RKO (cell line): ENCODE measurements at regions not wholly inside any gene's neighbourhood (a gene's known extent, or its start where the extent isn't known, plus 50 kb on each side); places are given as distances from the start of the nearest gene placed in this dataset.
"Not testable (repeated sequence)": the region's sequence is repeated elsewhere in the genome, so short reads cannot be mapped to it uniquely, and the experiment has no call there.

Experiments
- DNase-seq: peaks from one replicate; pipeline ENCODE4 v3.0.0-alpha.2; 2016; ENCODE audit warnings: low spot score

DNA sequence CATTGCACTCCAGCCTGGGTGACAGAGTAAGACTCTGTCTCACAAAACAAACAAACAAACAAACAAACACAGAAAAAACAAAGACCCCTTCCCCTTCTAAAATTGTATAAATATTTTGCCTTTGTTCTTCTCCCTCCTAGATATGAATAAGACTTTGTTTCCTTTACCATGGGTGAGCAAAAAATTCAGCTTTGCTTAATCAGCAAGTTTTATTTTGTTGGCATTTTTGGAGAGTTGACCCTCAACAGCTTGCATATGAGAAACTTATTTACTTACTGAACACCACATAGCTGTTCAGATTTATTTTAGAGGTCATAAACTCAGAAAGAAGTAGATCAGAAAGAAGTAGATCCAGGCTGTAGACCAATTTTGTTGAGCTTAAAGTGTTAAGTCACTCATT, 395.2 kb upstream of the TOM1L1 start:
- no peak for DNase-seq

DNA sequence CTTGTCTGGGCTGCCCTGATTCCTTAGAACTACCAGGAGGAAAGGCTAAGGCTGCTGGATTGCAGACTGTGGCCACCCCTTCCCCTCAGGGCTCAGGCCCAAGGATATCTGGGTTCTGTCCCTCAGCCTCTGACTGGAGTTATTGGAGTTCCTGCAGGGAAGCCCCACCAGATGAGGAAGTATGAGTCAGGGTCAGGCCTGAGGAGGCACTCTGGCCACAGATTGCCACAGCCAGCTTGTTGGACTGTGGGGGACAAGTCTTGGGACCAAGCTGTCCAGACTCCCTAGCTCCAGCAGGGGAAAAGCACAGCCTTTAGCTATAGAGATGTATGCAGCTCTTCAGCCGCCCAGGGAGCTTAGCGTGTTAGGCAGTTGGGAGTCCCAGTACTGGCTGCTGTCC, 381.9 kb upstream of the TOM1L1 start:
- DNase-seq = no peak

DNA sequence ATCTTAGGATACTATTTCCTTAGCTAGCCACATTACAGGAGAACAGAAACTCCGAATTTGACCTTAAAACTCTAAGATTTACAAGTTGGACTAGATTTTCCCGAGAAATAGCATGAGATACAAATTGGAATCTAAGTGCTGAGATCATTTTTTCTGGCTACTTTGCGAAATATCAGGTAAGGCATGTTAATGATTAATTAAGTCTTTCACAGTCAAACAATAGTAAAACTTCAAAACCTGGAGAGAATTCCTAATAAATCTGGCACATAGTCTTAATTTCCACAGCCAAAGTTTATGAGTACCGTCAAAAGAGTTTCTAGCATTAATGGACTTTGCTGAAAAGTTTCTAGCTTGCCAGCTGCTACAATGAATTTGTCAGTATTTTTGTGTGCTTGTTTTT, 379.5 kb upstream of the TOM1L1 start:
- no peak for DNase-seq

DNA sequence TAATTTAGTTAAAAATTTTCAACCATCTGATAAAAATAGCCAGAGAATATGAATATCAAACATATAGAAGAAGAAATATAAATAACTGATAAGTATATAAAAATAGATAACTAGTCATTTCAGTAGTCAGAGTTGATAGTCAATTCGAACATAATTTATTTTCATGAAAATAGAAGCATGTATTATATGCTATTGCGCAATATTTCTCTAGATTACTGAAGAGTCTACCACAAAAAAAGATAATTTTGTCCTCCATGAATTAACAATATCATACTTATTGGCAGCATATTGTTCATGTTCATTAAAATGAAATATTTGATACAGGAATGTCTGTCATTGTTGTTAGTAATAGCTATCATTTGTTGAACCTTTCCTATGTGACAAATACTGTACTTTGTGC, 376.2 kb upstream of the TOM1L1 start:
- DNase-seq = no peak

DNA sequence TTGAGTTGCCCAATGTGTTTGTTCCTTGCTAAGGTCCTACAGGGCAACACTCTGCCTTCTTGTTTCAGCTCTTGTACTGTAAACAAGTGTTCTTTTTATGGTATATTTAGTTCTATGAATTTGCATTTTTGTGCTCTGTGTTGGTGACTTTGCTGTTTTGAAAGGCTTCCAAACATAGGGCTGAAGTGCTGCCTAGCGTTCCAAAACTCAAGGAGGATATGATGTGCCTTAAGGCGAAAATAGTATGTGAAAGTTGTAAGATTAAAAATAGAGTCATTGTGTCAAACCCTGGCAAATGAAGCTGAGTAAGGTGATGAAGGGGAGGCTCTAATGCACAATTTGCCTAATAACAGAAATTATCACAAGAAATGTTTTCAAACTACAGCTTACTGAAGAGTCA, 372.7 kb upstream of the TOM1L1 start:
- no peak for DNase-seq

DNA sequence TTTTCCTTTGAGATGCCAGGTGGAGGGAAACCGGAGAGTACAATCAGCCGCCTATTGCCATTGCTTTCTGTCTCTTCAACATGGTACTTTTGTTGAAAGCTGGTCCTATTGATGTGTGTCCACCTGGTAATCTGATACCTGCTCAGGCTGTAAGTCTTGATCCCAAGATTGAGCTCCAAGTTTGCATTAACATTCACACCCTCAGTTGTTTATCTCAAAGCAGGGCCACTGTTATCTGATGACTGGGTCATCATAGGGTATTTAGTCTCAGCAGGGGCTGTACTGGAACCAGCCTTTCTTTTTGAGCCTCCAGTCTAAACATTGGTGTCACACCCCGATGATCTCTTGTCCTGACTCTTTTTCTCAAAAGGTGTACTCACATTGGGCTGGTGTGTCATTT, 370.3 kb upstream of the TOM1L1 start:
- no peak for DNase-seq

DNA sequence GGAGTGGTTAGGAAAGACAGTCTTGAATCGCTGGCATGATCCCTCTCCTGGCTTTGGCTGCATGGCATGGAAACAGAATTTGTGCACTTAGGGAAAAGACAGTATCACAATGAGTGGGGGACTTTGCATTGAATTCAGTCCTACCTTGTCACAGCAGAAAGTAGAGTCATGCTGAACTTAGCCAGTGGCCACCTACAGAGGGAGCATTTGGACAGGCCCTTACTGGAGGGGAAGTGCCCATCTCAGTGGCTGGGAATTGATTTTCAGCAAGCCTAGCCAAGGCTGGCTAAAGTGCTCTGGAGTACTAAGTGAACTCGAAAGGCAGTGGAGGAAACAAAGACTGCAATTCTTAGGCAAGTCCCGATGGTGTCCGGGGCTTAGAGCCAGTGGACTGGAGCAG, 364.3 kb upstream of the TOM1L1 start:
- no peak for DNase-seq

DNA sequence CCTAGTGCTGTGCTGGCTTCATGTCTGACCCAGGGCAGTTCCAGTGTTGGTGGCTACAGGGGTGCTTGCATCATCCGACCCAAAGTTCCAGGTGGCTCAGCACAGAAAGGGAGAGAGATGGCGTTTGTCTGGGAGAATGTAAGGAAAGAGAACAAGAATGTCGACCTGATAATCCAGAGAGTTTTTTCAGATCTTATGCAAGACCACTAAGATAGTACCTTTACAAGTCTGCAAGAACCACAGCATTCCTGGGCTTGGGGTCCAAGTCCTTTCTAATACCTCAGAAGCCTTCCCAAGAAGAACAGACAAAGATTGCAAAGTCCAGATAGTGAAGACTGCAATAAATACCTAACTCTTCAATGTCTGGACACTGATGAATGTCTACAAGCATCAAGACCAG, 363.0 kb upstream of the TOM1L1 start:
- DNase-seq = no peak

DNA sequence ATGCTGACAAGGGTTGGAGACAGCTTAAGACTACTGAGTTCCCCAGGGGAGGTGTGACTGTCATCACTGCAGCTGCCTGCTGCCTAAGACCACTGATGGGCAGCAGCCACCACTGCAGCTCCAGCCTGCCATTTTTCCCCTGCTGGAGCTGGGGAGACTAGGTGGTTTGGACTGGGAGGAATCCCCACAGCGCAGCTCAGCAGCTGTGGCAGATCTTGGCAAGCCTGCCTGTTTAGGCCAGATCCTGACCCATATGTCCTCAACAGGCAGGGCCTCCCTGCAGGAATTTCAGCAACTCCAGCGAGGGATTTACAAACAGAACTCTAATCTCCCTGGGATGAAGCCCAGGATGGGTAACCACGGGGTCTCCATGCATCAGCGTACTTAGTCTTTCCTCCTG, 356.4 kb upstream of the TOM1L1 start:
- DNase-seq = no peak

DNA sequence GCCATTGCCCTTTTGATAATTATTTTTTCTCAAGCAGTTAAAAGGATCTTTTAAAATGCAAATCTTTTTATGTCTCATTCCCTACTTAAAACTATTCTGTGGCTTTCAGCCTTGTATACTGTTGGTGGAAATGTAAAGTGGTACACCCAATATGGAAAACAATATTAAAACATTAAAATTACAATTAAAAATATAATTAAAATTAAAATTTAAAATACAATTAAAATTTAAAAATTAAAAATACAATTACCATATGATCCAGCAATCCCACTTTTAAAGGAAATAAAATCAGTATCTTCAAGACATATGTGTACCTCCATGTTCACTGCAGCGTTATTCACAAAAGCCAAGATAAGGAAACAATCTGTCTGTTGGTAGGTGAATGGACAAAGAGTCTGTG, 340.8 kb upstream of the TOM1L1 start:
- no peak for DNase-seq

DNA sequence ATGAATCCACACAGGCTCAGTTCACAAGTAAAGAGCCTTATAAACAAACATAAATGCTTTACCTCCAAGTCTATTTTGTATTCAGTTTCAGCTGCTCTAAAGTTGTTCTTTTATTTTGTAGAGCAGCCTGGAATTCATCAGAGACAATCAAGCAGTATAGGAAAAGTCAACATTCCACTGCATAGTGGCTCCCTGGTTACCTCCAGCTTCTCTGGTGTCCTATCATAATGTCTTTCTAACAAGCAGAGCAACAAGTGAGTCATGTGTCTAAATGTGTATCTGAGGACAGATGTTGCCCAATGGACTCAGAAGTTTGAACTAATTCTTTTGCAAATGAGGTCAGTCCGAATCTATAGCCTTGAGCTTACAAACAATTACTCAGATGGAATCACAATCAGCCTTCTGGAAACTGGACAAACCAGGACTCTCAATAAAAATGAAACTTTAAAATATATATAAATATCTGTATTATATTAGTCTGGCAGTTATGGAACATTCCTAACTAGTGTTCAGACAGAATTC, 292.0 kb upstream of the TOM1L1 start:
- no peak for DNase-seq

DNA sequence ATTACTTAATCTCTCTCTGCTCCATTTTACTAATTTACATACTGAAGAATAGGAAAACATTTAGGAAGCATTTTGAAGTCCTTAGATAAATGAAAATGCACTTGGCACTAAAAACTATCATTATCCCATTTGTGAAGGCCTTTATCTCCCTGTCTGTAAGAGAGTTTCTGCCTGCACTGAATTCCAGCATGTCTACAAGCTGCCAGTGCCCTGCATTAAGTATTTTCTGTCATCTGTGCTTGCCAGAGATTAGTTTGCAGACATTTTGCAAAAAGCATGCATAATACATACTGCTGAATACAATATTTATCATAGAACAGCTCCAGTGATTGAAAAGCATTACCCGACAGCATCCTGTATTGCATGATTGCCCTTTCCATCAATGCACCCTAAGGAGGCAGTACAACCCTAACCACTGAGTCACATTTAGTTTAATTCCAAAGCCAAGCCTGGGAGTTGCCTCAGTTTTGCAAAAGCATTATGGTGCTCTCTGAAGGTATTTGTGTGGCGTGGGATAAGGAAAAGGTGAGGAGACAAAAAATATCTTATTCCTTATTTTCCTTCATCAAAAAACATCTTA, 280.2 kb upstream of the TOM1L1 start:
- no peak for DNase-seq

DNA sequence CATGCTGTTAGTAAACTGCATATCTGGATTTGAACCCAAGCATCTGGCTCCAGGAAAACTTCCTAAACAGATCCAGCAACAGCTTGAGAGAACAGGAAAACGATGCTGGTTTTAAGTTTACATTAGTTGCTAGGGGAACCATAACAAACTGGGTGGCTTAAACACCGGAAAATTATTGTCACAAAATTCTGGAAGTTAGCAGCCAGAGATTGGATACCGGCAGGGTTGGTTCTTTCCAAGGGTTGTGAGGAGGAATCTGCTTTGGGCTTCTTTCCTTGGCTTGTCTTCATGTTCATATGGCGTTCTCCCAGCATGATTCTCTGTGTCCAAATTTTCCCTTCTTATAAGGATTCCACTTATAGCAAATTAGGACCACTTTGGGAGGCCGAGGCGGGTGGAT, 276.9 kb upstream of the TOM1L1 start:
- DNase-seq = no peak

DNA sequence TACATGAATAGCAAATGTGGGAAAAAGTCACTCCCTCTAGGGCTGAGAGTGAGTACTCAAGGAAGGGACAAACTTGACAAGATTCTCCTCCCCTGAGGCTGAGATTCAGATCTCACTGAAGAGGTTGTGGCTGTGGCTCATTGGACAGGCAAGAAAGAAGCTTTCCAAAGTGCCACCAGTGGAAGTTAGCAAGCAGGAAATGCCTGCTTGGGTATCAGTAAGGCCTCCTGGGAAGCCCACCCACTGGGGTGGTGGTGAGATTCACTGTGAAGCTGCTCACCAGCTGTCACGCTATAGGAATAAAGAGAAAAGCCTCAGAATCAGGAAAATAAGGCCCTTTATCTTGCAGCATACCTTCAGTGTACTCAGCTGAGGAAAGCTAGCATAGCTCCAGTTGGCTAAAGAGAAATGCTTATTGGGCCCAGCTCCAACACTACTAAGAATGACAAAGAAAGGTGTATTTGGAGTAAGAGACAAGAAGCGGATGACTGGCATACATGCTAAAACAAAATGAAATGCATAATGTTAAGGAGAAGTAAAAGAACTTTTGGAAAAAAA, 274.4 kb upstream of the TOM1L1 start:
- no peak for DNase-seq

DNA sequence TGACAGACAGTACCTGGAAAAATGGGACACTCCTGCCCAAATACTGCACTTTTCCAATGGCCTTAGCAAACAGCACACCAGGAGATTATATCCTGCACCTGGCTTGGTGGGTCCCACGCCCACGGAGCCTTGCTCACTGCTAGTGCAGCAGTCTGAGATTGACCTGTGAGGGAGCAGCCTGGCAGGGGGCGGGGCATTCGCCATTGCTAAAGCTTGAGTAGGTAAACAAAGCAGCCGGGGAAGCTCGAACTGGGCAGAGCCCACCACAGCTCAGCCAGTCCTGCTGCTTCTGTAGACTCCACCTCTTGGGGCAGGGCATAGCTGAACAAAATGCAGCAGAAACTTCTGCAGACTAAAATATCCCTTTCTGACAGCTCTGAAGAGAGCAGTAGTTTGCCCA, 261.2 kb upstream of the TOM1L1 start:
- not testable (repeated sequence) for DNase-seq

DNA sequence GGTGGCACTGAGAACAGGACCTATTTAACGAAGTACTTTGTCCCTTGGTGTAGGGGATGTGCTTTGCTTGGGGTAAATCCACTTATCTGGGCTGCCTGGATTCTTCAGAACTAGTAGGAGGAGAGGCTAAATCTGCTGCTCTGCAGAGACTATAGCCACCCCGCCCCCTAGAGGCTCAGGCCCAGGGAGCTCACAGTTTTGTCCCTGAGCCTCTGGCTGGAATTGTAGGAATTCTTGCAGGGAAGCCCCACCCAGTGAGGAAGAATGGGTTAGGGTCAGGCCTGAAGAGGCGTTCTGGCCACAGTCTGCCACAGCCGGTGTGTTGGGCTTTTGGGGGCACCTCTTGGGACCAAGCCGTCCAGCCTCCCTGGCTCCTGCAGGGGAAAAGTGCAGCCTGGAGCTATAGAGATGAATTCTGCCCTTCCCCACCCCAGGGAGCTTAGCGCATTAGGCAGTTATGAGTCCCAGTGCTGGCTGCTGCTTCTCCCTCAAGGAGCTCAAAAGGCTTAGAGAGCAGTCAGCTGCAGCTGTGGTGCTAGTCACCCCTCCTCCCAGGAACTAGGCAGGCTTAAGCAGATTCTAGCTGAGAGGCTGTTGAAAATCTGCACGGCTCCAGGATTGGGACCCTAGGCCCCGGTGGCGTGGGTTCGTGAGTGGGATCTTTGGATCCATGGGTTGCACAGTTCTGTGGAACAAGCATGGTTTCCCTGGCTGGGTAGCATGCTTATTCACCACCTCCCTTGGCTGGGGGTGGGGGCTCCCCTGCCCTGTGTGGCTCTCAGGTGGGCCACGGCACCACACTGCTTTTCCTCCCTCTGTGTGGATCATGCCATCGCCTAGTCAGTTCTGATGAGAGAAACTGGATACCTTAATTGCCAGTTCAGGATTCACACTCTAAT, 237.4 kb upstream of the TOM1L1 start:
- DNase-seq = no peak

DNA sequence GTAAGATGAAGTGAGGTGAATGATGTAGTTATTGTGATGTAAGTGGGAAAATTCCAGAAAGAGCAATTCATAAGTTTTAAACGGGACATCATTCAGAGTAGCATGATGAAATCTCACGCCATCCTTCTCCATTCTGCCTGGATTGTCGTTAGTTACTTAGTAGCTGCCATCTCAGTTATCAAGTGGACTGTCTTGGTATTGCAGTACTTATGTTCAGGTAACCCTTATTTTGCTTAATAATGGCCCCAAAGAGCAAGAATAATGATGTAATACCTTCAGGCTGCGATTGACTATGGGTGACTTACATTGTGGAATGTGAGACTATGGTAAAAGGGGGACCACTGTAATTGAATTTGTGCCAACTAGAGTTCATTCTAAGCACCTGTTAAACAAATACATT, 234.1 kb upstream of the TOM1L1 start:
- DNase-seq = peak; percentile 1

DNA sequence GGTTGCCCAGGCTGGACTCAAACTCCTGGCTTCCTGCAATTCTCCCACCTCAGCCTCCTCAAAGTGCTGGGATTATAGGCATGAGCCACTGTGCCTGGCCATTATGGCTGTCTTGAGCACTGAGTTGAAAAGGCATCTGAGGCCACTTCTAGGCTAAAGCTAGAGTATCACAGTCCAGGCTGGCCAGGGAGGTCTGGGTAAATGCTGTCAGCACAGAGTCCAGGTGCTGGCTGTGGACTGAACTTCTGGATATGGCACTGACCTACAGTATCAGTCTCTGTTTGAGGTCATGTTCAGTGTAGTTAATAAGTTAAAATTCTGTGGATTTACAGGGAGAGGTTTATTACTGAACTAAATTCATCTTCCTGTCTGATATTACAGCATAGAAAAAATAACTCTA, 222.5 kb upstream of the TOM1L1 start:
- no peak for DNase-seq

DNA sequence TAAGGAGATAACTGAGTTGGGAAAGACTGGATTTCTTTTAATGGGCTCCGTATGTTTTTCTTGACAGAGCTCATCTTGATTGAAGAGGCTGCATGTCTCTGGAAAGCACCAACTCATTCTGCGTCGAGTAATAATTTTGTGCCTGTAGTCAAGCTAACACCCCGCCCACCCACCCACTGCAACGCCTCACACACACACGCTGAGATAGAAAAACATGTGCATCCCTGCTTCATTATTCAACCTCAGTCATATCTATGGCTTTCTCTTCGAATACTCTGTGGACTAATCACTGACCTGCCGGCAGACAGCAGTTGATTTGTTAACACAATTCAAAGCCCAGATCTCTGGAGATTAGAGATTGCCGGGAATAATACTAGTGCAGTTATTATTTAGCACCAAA, 220.2 kb upstream of the TOM1L1 start:
- DNase-seq = no peak

DNA sequence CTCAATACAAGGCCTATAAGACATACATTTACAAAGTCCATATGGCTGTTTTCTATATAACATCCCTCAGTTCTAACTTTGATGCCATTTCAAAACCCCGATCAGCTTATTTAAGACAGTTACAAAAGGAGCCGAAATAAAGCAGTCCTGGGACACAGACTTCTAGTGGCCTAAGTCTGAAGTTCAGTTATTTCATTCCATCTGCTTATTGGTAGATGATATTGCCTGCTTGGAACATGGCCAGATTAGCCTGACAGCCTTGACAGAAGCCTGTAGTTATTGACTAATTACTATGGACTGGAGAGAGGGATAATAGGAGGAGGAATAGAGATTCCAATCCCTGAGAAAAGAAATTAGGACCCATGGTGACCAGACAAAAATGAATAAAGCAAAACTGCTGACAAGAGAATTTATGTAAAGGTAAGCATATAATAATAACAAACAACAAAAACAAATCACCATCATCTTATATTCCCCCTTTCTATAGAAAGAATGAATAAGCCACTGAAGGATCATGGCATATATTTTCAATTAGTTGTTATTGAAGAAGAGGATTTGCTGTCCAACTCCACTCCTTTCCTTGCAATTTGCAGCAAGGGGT, 206.3 kb upstream of the TOM1L1 start:
- DNase-seq = peak; percentile 21

DNA sequence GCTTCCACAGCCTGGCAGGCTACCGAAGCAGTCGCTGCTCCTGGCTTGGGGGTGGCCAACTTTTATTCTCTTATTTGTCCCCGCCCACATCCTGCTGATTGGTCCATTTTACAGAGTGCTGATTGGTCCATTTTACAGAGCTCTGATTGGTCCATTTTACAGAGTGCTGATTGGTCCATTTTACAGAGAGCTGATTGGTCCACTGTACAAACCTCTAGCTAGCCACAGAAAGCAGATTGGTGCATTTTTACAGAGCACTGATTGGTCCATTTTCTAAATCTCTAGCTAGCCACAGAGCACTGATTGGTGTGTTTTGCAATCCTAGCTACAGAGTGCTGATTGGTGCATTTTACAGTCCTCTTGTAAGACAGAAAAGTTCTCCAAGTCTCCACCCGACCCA, 187.9 kb upstream of the TOM1L1 start:
- not testable (repeated sequence) for DNase-seq

DNA sequence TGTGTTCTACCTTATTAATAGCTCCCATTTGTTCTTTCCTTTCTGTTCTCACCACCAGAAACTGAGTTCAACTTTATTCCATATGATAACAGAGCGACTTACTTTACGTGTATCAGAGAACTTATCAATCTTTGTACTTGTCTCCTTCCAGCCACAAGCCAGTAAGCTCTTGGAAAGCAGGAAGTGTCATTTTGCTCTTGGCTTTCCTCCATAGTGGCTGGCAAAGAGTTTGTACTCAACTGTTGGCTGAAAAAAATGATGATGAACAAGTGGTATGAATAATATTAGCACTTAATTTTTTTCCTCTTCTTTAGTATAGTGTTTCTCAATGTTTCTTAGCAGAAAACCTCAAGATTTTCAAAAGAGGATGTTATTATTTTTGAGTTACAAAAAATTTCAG, 182.4 kb upstream of the TOM1L1 start:
- DNase-seq = no peak

DNA sequence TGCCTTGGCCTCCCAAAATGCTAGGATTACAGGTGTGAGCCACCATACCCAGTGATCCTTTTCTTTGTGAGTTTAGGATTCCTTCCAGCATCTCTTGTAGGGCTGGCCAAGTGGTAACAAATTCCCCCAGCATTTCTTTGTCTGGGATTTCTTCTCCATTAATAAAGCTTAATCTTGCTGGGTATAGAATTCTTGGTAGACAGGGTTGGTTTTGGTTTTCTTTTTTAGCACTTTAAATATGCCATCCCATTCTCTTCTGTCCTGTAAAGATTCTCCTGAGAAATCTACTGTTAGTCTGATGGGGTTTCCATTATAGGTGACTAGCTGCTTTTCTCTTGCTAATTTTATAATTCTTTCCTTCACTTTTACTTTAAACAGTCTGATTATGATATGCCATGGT, 173.0 kb upstream of the TOM1L1 start:
- DNase-seq = no peak
